Esophagus muscularis mucosa (tissue), 3 donors: ENCODE measurements at regions not wholly inside any gene's neighbourhood (a gene's known extent, or its start where the extent isn't known, plus 50 kb on each side); places are given as distances from the start of the nearest gene placed in this dataset.

Experiments
- POLR2A ChIP-seq: fragments of 450-650 bp; IDR thresholded peaks from one replicate; pipeline ENCODE4 v1.6.1; 2017; ENCODE audit warnings: antibody characterized with exemption, moderate library complexity, mild to moderate bottlenecking, low read depth
- POLR2AphosphoS5 ChIP-seq, 2 donors: sonication (generic); formaldehyde crosslinking; IDR thresholded peaks; one replicate each; pipeline ENCODE4 v1.6.1; 2017; ENCODE audit warnings: antibody characterized with exemption in 2 of 2
- TF ChIP-seq, protein P1 (sequence below), 3 experiments: fragments of 200-600 bp in 2 of 3; fragments of 450-650 bp in 1 of 3; sonication (generic) in 2 of 3; IDR thresholded peaks; one replicate each; pipeline ENCODE4 v1.5.1; 2017 to 2019; ENCODE audit warnings: antibody characterized with exemption in 3 of 3, mild to moderate bottlenecking in 2 of 3, moderate library complexity in 1 of 3

DNA sequence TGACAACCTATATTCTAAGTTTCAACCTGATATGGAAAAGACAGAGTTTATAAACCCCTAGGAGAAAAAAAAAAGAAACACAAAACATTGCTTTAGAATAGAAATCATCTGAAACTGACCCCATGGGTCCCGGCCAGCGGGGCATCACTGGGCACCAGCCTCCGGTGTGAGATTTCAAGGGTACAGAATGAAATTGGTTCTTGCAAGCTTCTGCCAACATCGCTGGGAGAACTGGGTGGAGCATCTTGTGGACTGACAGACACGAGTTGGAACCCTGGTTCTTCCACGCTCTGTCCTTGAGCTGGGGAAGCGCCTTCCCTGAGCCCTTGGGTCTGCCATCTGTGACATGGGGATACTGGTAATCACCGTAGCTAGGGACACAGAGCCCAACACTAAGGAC lies 173.6 kb downstream of the PHETA1 start:
- no peak for TF ChIP-seq POLR2AphosphoS5 (IDR thresholded peaks at IDR 0.05)
- TF ChIP-seq POLR2A = no peak
- TF ChIP-seq, protein P1, sequence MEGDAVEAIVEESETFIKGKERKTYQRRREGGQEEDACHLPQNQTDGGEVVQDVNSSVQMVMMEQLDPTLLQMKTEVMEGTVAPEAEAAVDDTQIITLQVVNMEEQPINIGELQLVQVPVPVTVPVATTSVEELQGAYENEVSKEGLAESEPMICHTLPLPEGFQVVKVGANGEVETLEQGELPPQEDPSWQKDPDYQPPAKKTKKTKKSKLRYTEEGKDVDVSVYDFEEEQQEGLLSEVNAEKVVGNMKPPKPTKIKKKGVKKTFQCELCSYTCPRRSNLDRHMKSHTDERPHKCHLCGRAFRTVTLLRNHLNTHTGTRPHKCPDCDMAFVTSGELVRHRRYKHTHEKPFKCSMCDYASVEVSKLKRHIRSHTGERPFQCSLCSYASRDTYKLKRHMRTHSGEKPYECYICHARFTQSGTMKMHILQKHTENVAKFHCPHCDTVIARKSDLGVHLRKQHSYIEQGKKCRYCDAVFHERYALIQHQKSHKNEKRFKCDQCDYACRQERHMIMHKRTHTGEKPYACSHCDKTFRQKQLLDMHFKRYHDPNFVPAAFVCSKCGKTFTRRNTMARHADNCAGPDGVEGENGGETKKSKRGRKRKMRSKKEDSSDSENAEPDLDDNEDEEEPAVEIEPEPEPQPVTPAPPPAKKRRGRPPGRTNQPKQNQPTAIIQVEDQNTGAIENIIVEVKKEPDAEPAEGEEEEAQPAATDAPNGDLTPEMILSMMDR (IDR thresholded peaks at IDR 0.05) = no peak
